ENCODE measurements at regions not wholly inside any gene's neighbourhood (a gene's known extent, or its start where the extent isn't known, plus 50 kb on each side); places are given as distances from the start of the nearest gene placed in this dataset.

DNA sequence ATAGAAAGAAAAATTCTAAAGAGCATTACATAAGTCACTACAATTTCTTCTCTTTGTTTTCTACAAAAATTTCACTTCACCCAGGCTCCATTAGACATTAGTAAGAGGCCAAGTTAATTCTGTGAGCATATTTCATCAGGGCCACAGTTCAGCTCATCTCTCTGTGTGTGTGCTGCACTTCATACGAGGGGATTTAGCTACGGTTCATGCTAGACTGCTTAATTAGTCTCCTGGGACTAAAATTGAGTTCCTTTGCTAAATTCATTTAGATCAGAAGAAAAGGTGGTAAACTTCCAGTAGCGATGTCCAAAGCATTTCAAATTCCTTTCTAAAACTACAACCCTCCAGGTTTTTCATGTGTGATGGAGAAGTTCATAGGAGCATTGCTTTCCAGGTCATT lies 83.1 kb upstream of the SETMAR start:
- no peak overlapping the region for H3K4me3 ChIP-seq (ENCODE audit: low read depth, low read length, poor library complexity, severe bottlenecking)
- no peaks in the 10 kb centered on the region for H3K79me2 ChIP-seq (ENCODE audit: insufficient read depth, low read depth, low read length)
- POLR2A ChIA-PET: no interaction called here
- no peak overlapping the region for H3K4me2 ChIP-seq (ENCODE audit: low read length)
- no TSS peak for BruUV-seq (replicated peaks)
- intact Hi-C loops (cut with micrococcal nuclease; ENCODE audit: unreplicated experiment): no loop called here
- H3K4me1 ChIP-seq (ENCODE audit: insufficient read depth, low read length, poor library complexity, severe bottlenecking): no peaks in the 10 kb centered on the region
- H3K9me2 ChIP-seq (ENCODE audit: insufficient read depth, low read length): no peaks in the 10 kb centered on the region
- no peak overlapping the region for H3K27ac ChIP-seq (ENCODE audit: low read depth, low read length, poor library complexity, severe bottlenecking)
- H2AFZ ChIP-seq (ENCODE audit: low read length): no peak overlapping the region
- H3K36me3 ChIP-seq (ENCODE audit: insufficient read depth, low read length): no peaks in the 10 kb centered on the region
- no peaks in the 10 kb centered on the region for H4K20me1 ChIP-seq (ENCODE audit: insufficient read depth, low read length)
- no peaks in the 10 kb centered on the region for H3K9me3 ChIP-seq (ENCODE audit: low read length)
- no peak for DNase-seq (ENCODE audit: low spot score)
- TF ChIP-seq, protein P1, sequence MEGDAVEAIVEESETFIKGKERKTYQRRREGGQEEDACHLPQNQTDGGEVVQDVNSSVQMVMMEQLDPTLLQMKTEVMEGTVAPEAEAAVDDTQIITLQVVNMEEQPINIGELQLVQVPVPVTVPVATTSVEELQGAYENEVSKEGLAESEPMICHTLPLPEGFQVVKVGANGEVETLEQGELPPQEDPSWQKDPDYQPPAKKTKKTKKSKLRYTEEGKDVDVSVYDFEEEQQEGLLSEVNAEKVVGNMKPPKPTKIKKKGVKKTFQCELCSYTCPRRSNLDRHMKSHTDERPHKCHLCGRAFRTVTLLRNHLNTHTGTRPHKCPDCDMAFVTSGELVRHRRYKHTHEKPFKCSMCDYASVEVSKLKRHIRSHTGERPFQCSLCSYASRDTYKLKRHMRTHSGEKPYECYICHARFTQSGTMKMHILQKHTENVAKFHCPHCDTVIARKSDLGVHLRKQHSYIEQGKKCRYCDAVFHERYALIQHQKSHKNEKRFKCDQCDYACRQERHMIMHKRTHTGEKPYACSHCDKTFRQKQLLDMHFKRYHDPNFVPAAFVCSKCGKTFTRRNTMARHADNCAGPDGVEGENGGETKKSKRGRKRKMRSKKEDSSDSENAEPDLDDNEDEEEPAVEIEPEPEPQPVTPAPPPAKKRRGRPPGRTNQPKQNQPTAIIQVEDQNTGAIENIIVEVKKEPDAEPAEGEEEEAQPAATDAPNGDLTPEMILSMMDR (conservative IDR thresholded peaks at IDR 0.05; ENCODE audit: low read length): no peak
- no peak for TF ChIP-seq EZH2phosphoT487 (IDR thresholded peaks at IDR 0.05; ENCODE audit: borderline replicate concordance, low read depth, low read length)
- CTCF ChIA-PET (ENCODE audit: unreplicated experiment): no interaction called here

DNA sequence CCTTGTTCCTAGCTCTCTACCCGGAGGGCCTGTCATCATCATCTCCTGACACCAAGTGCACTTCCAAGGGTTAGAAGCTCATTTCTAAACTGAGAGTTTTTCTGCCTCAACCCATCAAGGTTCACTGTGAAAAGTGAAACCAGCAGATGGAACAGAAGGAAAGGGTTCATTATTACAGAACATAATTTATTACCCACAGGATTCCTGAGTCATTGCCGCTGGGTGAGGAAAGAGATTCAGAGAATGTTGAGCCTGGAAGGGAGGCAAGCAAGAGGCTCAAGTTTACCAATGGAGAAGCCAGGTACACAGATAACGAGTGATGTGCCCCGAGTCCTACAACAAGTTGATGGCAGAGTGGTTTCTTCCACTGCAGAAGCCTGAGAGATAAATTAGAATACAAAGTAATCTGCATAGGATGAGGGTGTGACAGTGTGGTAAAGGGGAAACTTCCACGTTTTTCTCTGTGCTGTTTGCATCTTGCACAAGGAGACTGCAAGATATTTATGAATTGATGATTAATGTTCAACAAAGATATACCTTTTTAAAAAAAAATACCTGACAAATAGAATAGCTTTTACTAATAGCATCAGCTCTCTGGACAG lies 80.5 kb upstream of the SETMAR start:
- H2AFZ ChIP-seq (ENCODE audit: low read length): no peak overlapping the region

DNA sequence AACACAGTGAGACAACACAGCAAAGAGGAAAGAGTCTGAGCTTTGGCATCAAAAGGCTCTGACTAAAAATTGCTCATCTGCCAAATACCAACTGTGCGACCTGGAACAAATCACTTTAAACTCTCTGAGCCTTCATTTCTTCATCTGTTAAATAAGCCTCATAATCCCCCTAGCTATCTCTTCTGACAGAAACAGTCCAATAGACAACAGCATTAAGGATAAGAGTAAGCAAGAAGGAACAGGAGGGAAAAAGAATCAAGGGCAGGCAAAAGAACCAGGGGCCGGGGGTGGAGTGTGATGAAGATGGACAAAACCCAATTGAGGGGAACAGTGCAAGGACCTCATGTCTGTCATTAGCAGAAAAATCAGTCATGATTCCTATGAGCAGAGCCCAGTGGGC lies 79.4 kb upstream of the SETMAR start:
- H4K20me1 ChIP-seq (ENCODE audit: insufficient read depth, low read length): no peaks in the 10 kb centered on the region
- H3K9me3 ChIP-seq (ENCODE audit: low read length): no peaks in the 10 kb centered on the region
- ChIA-PET POLR2A (no interaction called here), CTCF (ENCODE audit: unreplicated experiment) (no interaction called here)
- no peaks in the 10 kb centered on the region for H3K36me3 ChIP-seq (ENCODE audit: insufficient read depth, low read length)
- no peaks in the 10 kb centered on the region for H3K9me2 ChIP-seq (ENCODE audit: insufficient read depth, low read length)
- no peak overlapping the region for H3K27ac ChIP-seq (ENCODE audit: low read depth, low read length, poor library complexity, severe bottlenecking)
- H3K4me1 ChIP-seq (ENCODE audit: insufficient read depth, low read length, poor library complexity, severe bottlenecking): no peaks in the 10 kb centered on the region
- BruUV-seq (replicated peaks): no TSS peak
- H2AFZ ChIP-seq (ENCODE audit: low read length): no peak overlapping the region
- H3K4me3 ChIP-seq (ENCODE audit: low read depth, low read length, poor library complexity, severe bottlenecking): no peak overlapping the region
- no peak overlapping the region for H3K4me2 ChIP-seq (ENCODE audit: low read length)
- intact Hi-C loops (cut with micrococcal nuclease; ENCODE audit: unreplicated experiment): no loop called here
- no peak for DNase-seq (ENCODE audit: low spot score)
- no peaks in the 10 kb centered on the region for H3K79me2 ChIP-seq (ENCODE audit: insufficient read depth, low read depth, low read length)
- TF ChIP-seq EZH2phosphoT487 (IDR thresholded peaks at IDR 0.05; ENCODE audit: borderline replicate concordance, low read depth, low read length): no peak
- TF ChIP-seq, protein P1 (conservative IDR thresholded peaks at IDR 0.05; ENCODE audit: low read length): no peak

More for the DNA sequence above, 80.5 kb upstream of the SETMAR start:
- no peak overlapping the region for H3K4me3 ChIP-seq (ENCODE audit: low read depth, low read length, poor library complexity, severe bottlenecking)
- H3K36me3 ChIP-seq (ENCODE audit: insufficient read depth, low read length): no peaks in the 10 kb centered on the region
- no peak for DNase-seq (ENCODE audit: low spot score)
- ChIA-PET POLR2A (no interaction called here), CTCF (ENCODE audit: unreplicated experiment) (no interaction called here)
- H3K79me2 ChIP-seq (ENCODE audit: insufficient read depth, low read depth, low read length): no peaks in the 10 kb centered on the region
- no peaks in the 10 kb centered on the region for H3K9me3 ChIP-seq (ENCODE audit: low read length)
- no peaks in the 10 kb centered on the region for H3K9me2 ChIP-seq (ENCODE audit: insufficient read depth, low read length)
- H3K27ac ChIP-seq (ENCODE audit: low read depth, low read length, poor library complexity, severe bottlenecking): no peak overlapping the region
- TF ChIP-seq, protein P1 (conservative IDR thresholded peaks at IDR 0.05; ENCODE audit: low read length): no peak
- TF ChIP-seq EZH2phosphoT487 (IDR thresholded peaks at IDR 0.05; ENCODE audit: borderline replicate concordance, low read depth, low read length): no peak
- no peaks in the 10 kb centered on the region for H3K4me1 ChIP-seq (ENCODE audit: insufficient read depth, low read length, poor library complexity, severe bottlenecking)
- no TSS peak for BruUV-seq (replicated peaks)
- no peak overlapping the region for H3K4me2 ChIP-seq (ENCODE audit: low read length)
- no peaks in the 10 kb centered on the region for H4K20me1 ChIP-seq (ENCODE audit: insufficient read depth, low read length)
- intact Hi-C loops (cut with micrococcal nuclease; ENCODE audit: unreplicated experiment): no loop called here
